ENCODE measurements at regions not wholly inside any gene's neighbourhood (a gene's known extent, or its start where the extent isn't known, plus 50 kb on each side); places are given as distances from the start of the nearest gene placed in this dataset.

DNA sequence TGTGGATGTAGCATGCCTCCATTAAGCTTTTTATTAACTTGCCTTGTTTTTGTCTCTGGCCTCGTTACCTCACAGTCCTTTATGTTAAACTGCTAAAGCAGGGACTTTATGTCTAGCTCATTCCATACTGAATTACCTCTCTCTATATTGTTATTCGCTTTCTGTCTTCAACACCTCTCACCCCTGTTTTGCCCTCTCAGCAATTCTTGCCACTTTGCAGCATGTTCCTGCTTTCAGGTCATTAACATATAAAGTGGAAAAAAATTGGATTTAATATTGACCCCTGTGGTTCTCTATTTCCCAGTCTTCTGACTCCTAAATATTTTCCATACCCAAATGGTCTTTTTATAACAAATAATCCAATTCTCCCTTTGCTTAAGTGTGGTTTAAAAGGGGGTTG, 810.4 kb upstream of the KIF2B start:
- no peak for DNase-seq
- Histone ChIP-seq H3K9me3 (no peaks in the 10 kb centered on the region), H3K27ac (no peak overlapping the region), H3K27me3 (no peaks in the 10 kb centered on the region), H3K4me3 (no peak overlapping the region), H3K36me3 (no peaks in the 10 kb centered on the region), H3K4me1 (no peaks in the 10 kb centered on the region)
- 69 to 74% (median 70%) methylated on average over 2 of the region's 2 CpGs for WGBS, 5 donors
- intact Hi-C loops (cut with DNase I; ENCODE audit: low total_unique reads), result no loop called here
- TF ChIP-seq POLR2AphosphoS5 (IDR thresholded peaks at IDR 0.05) (no peak), POLR2A (IDR thresholded peaks at IDR 0.05) (no peak), EP300 (IDR thresholded peaks at IDR 0.05) (no peak), CTCF (IDR thresholded peaks at IDR 0.05) (no peak)

- Histone ChIP-seq H3K36me3 (no peaks in the 10 kb centered on the region), H3K27ac (no peak overlapping the region), H3K4me3 (no peak overlapping the region), H3K4me1 (no peaks in the 10 kb centered on the region), H3K9me3 (no peaks in the 10 kb centered on the region), H3K27me3 (no peaks in the 10 kb centered on the region)
- intact Hi-C loops (cut with DNase I; ENCODE audit: low total_unique reads), result no loop called here
- no peak for TF ChIP-seq EP300 (IDR thresholded peaks at IDR 0.05)
- 57 to 70% (median 61%) methylated on average over 1 of the region's 1 CpG for whole genome bisulfite sequencing, 5 donors
- DNase-seq, result no peak
These were observed 816.7 kb upstream of the KIF2B start for GRCh38 chr17:53006006-53006405.

- Histone ChIP-seq H3K27ac (no peak overlapping the region), H3K27me3 (no peaks in the 10 kb centered on the region), H3K4me1 (no peaks in the 10 kb centered on the region), H3K9me3 (no peaks in the 10 kb centered on the region), H3K36me3 (no peaks in the 10 kb centered on the region), H3K4me3 (no peak overlapping the region)
- no peak for DNase-seq
- intact Hi-C loops (cut with DNase I; ENCODE audit: low total_unique reads), result no loop called here
- TF ChIP-seq CTCF (IDR thresholded peaks at IDR 0.05) (no peak), POLR2A (IDR thresholded peaks at IDR 0.05) (no peak), EP300 (IDR thresholded peaks at IDR 0.05) (no peak), POLR2AphosphoS5 (IDR thresholded peaks at IDR 0.05) (no peak)
These were observed 817.8 kb upstream of the KIF2B start for GRCh38 chr17:53004902-53005301.

GRCh38 chr17:52995881-52996280, 826.8 kb upstream of the KIF2B start:
- Histone ChIP-seq H3K9me3 (peaks cover 0 to 8% (median 2%) of the 10 kb centered on the region in 4 donors), H3K27me3 (no peaks in the 10 kb centered on the region), H3K36me3 (no peaks in the 10 kb centered on the region), H3K27ac (no peak overlapping the region), H3K4me1 (no peaks in the 10 kb centered on the region), H3K4me3 (no peak overlapping the region)
- no peak for TF ChIP-seq POLR2A (IDR thresholded peaks at IDR 0.05)
- TF ChIP-seq POLR2AphosphoS5 (IDR thresholded peaks at IDR 0.05), result no peak
- no peak for TF ChIP-seq EP300 (IDR thresholded peaks at IDR 0.05)
- no peak for TF ChIP-seq CTCF (IDR thresholded peaks at IDR 0.05)
- 64 to 72% (median 69%) methylated on average over 3 of the region's 3 CpGs for WGBS, 5 donors
- DNase-seq, result no peak
- intact Hi-C loops (cut with DNase I; ENCODE audit: low total_unique reads), result no loop called here

- Histone ChIP-seq H3K27me3 (no peaks in the 10 kb centered on the region), H3K36me3 (no peaks in the 10 kb centered on the region), H3K27ac (no peak overlapping the region), H3K9me3 (peaks cover 0 to 8% (median 2%) of the 10 kb centered on the region in 4 donors), H3K4me3 (no peak overlapping the region), H3K4me1 (no peaks in the 10 kb centered on the region)
- no peak for TF ChIP-seq EP300 (IDR thresholded peaks at IDR 0.05)
- no peak for TF ChIP-seq POLR2A (IDR thresholded peaks at IDR 0.05)
- intact Hi-C loops (cut with DNase I; ENCODE audit: low total_unique reads), result no loop called here
- DNase-seq, result peak in 1 of 2 donors; percentile 18
- WGBS, 5 donors, result 50 to 75% (median 71%) methylated on average over 1 of the region's 1 CpG
These were observed 827.6 kb upstream of the KIF2B start for GRCh38 chr17:52995147-52995546.

Measured in stomach (tissue), 8 donors.